ENCODE measurements at regions not wholly inside any gene's neighbourhood (a gene's known extent, or its start where the extent isn't known, plus 50 kb on each side); places are given as distances from the start of the nearest gene placed in this dataset.
A peak's percentile ranks its signal among the peaks of the same experiment; 100 is the strongest.

DNA sequence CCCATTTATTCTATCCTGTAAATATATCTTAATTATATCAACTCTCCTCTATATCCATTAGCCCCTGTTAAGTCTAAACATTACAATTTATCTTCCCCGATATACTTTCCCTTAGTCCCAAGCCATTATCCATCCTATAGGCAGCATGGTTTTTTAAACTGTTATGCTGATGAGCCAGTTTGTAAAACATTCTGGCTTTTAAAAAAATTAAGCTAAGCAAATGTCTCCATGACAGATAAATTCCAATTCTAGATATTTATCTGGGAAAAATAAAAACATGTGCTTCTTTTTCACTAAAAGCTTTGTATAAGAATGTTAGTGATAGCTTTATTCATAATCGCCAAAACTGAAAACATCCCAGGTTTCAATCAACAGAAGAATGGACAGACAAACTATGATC, 183.2 kb upstream of the GNAI1 start:
- Histone ChIP-seq H3K9me3 (no peaks in the 10 kb centered on the region), H3K4me3 (no peak overlapping the region), H3K36me3 (no peaks in the 10 kb centered on the region), H3K27ac (no peak overlapping the region), H3K27me3 (no peaks in the 10 kb centered on the region), H3K4me1 (no peaks in the 10 kb centered on the region)
- intact Hi-C loops (cut with DNase I; ENCODE audit: low total_unique reads): no loop called here
- no peak for DNase-seq
- TF ChIP-seq, protein P1, sequence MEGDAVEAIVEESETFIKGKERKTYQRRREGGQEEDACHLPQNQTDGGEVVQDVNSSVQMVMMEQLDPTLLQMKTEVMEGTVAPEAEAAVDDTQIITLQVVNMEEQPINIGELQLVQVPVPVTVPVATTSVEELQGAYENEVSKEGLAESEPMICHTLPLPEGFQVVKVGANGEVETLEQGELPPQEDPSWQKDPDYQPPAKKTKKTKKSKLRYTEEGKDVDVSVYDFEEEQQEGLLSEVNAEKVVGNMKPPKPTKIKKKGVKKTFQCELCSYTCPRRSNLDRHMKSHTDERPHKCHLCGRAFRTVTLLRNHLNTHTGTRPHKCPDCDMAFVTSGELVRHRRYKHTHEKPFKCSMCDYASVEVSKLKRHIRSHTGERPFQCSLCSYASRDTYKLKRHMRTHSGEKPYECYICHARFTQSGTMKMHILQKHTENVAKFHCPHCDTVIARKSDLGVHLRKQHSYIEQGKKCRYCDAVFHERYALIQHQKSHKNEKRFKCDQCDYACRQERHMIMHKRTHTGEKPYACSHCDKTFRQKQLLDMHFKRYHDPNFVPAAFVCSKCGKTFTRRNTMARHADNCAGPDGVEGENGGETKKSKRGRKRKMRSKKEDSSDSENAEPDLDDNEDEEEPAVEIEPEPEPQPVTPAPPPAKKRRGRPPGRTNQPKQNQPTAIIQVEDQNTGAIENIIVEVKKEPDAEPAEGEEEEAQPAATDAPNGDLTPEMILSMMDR (IDR thresholded peaks at IDR 0.05): no peak

DNA sequence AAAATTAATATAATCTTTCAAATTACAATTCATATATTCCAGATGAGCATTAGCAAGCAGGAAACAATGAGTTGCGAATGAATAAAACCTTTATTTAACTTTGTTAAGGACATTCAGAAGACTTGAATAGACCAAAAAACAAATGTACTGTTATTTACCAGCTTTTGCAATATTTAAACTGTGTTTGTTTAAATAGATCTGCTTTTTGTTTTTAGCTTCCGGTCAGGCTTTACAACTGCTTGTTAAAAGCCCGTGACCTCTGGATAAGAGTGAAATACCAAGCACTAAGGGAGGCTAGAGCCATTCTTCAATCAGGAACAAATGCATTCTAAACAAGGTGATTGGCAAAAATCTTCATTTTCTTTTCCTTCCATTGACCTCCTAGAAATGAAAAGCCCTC, 184.9 kb upstream of the GNAI1 start:
- H3K9me3 ChIP-seq: no peaks in the 10 kb centered on the region
- no peaks in the 10 kb centered on the region for H3K36me3 ChIP-seq
- H3K27ac ChIP-seq: no peak overlapping the region
- no peak overlapping the region for H3K4me3 ChIP-seq
- intact Hi-C loops (cut with DNase I; ENCODE audit: low total_unique reads): no loop called here
- H3K4me1 ChIP-seq: no peaks in the 10 kb centered on the region
- TF ChIP-seq, protein P1 (IDR thresholded peaks at IDR 0.05): no peak
- no peak for DNase-seq
- no peaks in the 10 kb centered on the region for H3K27me3 ChIP-seq

DNA sequence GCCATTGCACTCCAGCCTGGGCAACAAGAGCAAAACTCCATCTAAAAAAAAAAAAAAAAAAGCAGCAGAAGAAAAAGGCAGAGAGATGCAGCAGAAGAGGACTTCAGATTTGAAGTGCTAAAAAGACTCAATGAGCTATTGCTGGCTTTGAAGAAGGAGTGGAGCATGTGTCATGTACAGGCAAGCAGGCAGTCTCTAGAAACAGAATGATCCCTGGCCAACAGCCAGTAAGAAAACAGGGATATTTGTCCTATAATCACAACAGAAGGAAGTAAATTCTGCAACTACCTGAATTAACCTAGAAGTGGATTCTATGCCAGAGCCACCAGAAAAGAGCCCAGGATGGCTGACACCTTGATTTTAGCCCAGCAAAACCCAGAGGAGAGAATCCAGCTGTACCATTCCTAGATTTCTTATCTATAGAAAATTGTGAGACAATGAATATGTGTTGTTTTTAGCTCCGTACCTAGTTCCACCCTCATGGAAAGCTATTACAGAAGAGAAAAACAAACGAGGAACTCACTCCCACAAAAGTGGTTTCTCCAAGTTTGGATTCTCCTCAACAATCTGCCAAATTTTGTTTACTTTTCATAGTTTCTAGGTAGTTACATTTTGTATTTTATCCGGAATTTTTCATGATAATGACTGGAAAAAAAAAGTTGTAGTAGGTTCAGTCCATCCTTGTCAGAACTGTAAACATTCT, 198.2 kb upstream of the GNAI1 start:
- TF ChIP-seq, protein P1 (IDR thresholded peaks at IDR 0.05): no peak
- Histone ChIP-seq H3K4me3 (no peak overlapping the region), H3K27ac (no peak overlapping the region), H3K36me3 (no peaks in the 10 kb centered on the region), H3K4me1 (no peaks in the 10 kb centered on the region), H3K27me3 (no peaks in the 10 kb centered on the region), H3K9me3 (no peaks in the 10 kb centered on the region)
- intact Hi-C loops (cut with DNase I; ENCODE audit: low total_unique reads): no loop called here
- DNase-seq: no peak

DNA sequence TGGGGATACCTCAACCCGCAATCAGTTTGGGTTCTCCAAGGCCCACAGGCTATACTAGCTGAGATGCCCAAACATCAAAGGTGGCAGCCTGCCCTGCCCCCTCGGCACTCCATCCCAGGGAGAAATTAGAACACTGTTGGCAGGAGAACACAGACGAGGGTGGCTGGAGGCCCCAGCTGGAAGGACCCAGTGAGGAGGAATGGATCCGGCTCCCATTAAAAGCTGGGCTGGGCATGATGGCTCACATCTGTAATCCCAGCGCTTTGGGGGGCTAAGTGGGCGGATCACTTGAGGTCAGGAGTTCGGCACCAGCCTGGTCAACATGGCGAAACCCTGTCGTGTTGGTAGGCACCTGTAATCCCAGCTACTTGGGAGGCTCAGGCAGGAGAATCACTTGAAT, 199.9 kb upstream of the GNAI1 start:
- no peaks in the 10 kb centered on the region for H3K36me3 ChIP-seq
- H3K27ac ChIP-seq: no peak overlapping the region
- no peaks in the 10 kb centered on the region for H3K9me3 ChIP-seq
- H3K27me3 ChIP-seq: no peaks in the 10 kb centered on the region
- H3K4me1 ChIP-seq: no peaks in the 10 kb centered on the region
- TF ChIP-seq, protein P1 (IDR thresholded peaks at IDR 0.05): no peak
- DNase-seq: peak in 1 of 2 donors; percentile 54
- H3K4me3 ChIP-seq: no peak overlapping the region
- intact Hi-C loops (cut with DNase I; ENCODE audit: low total_unique reads): no loop called here

DNA sequence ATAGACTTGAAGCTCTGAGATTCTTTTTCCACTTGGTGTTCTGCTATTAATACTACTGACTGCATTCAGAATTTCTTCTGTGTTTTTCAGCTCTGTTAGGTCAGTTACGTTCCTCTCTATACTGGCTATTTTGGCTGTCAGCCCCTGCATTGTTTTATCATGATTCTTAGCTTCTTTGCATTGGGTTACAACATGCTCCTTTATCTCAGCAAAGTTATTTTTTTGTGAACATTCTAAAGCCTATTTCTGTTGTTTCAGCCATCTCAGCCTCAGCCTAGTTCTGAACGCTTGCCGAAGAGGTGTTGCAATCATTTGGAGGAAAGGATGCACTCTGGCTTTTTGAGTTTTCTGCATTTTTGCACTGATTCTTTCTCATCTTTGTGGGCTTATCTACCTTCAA, 201.5 kb upstream of the GNAI1 start:
- Histone ChIP-seq H3K4me3 (no peak overlapping the region), H3K4me1 (no peaks in the 10 kb centered on the region), H3K9me3 (no peaks in the 10 kb centered on the region), H3K36me3 (no peaks in the 10 kb centered on the region), H3K27me3 (no peaks in the 10 kb centered on the region), H3K27ac (no peak overlapping the region)
- intact Hi-C loops (cut with DNase I; ENCODE audit: low total_unique reads): no loop called here
- TF ChIP-seq, protein P1 (IDR thresholded peaks at IDR 0.05): no peak
- no peak for DNase-seq

DNA sequence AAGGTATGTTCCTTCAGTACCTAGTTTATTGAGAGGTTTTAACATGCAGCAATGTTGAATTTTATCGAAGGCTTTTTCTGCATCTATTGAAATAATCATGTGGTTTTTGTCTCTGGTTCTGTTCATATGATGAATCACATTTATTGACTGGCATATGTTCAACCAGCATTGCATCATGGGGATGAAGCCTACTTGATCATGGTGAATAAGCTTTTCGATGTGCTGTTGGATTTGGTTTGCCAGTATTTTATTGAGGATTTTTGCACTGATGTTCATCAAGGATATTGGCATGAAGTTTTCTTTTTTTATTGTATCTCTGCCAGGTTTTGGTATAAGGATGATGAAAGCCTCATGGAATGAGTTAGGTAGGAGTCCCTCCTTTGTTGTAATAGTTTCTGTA, 204.0 kb upstream of the GNAI1 start:
- intact Hi-C loops (cut with DNase I; ENCODE audit: low total_unique reads): no loop called here

More for the DNA sequence above, 204.0 kb upstream of the GNAI1 start:
- H3K4me3 ChIP-seq: no peak overlapping the region
- H3K9me3 ChIP-seq: no peaks in the 10 kb centered on the region
- no peaks in the 10 kb centered on the region for H3K36me3 ChIP-seq
- H3K27me3 ChIP-seq: no peaks in the 10 kb centered on the region
- H3K27ac ChIP-seq: no peak overlapping the region
- TF ChIP-seq, protein P1 (IDR thresholded peaks at IDR 0.05): no peak
- no peak for DNase-seq
- H3K4me1 ChIP-seq: no peaks in the 10 kb centered on the region

Data from tibial artery (tissue), 4 donors.